Large intestine (tissue), 3 donors: ENCODE measurements at regions not wholly inside any gene's neighbourhood (a gene's known extent, or its start where the extent isn't known, plus 50 kb on each side); places are given as distances from the start of the nearest gene placed in this dataset.

Source experiments
- DNase-seq, 2 donors: peaks; one replicate each; pipeline versions ENCODE4 v3.0.0 to v3.0.0-alpha.2; 2013
- H3K27ac ChIP-seq: one replicate; pipeline ENCODE4 v1.5.1; 2013; ENCODE audit warnings: low read length
- H3K27me3 ChIP-seq: 2 replicates; pipeline ENCODE4 v1.6.1; 2013; ENCODE audit warnings: low read length; ENCODE audit not compliant: control insufficient read depth, insufficient read depth
- H3K36me3 ChIP-seq: 2 replicates; pipeline ENCODE4 v1.6.1; 2013; ENCODE audit warnings: low read length; ENCODE audit not compliant: control insufficient read depth, insufficient read depth
- H3K4me1 ChIP-seq: one replicate; pipeline ENCODE4 v1.6.1; 2013; ENCODE audit warnings: low read length; ENCODE audit not compliant: control insufficient read depth, insufficient read depth
- H3K4me3 ChIP-seq: one replicate; pipeline ENCODE4 v1.5.1; 2013; ENCODE audit warnings: low read length
- H3K9me3 ChIP-seq: one replicate; pipeline ENCODE4 v1.6.1; 2013; ENCODE audit warnings: mild to moderate bottlenecking, low read depth, low read length, moderate library complexity; ENCODE audit not compliant: control insufficient read depth
- WGBS: methylation state at CpG from one replicate; pipeline ENCODE4 v1.1.5; 2013; ENCODE audit warnings: low lambda C conversion rate; ENCODE audit not compliant: insufficient coverage; 5-methylcytosine and 5-hydroxymethylcytosine counted together

GRCh38 chr5:28374492-28374967, 1336.1 kb upstream of the CDH9 start:
- WGBS = no CpG with 5 or more reads among the region's 3 CpGs
- Histone ChIP-seq H3K9me3 (peaks cover 3% of the 10 kb centered on the region), H3K36me3 (no peaks in the 10 kb centered on the region), H3K4me1 (no peaks in the 10 kb centered on the region), H3K4me3 (no peak overlapping the region), H3K27me3 (no peaks in the 10 kb centered on the region), H3K27ac (no peak overlapping the region)
- DNase-seq = no peak

GRCh38 chr5:28370896-28371295, 1332.5 kb upstream of the CDH9 start:
- Histone ChIP-seq H3K9me3 (peaks cover 3% of the 10 kb centered on the region), H3K36me3 (no peaks in the 10 kb centered on the region), H3K27ac (no peak overlapping the region), H3K4me3 (no peak overlapping the region), H3K4me1 (no peaks in the 10 kb centered on the region), H3K27me3 (no peaks in the 10 kb centered on the region)
- no CpG with 5 or more reads among the region's 3 CpGs for WGBS
- no peak for DNase-seq

GRCh38 chr5:28369418-28369817, 1331.0 kb upstream of the CDH9 start:
- DNase-seq = no peak
- Histone ChIP-seq H3K27ac (no peak overlapping the region), H3K4me3 (no peak overlapping the region), H3K9me3 (peaks cover 3% of the 10 kb centered on the region), H3K4me1 (no peaks in the 10 kb centered on the region), H3K27me3 (no peaks in the 10 kb centered on the region), H3K36me3 (no peaks in the 10 kb centered on the region)
- WGBS = 100% methylated on average over 2 of the region's 2 CpGs

DNA sequence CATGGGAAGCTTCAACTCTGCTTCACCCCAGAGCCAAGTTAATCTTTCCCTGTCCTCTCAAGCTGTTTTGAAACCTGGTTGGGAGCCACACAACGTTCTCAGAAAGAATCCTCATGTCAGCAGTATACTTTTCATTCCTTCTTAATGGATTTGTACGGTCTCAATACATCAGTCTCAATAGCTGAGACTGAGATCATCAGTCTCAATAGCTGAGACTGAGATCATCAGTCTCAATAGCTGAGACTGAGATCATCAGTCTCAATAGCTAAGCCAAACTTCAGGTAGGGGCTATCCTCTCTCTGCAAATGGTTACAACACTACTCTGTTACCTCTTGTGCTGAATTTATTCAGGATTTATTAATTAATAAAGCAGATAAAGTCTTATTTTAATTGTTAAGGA, 1317.4 kb upstream of the CDH9 start:
- H3K27me3 ChIP-seq = no peaks in the 10 kb centered on the region
- H3K9me3 ChIP-seq = no peaks in the 10 kb centered on the region
- H3K4me3 ChIP-seq = no peak overlapping the region
- H3K36me3 ChIP-seq = no peaks in the 10 kb centered on the region
- H3K27ac ChIP-seq = no peak overlapping the region
- no CpG with 5 or more reads among the region's 2 CpGs for WGBS
- no peaks in the 10 kb centered on the region for H3K4me1 ChIP-seq
- no peak for DNase-seq

DNA sequence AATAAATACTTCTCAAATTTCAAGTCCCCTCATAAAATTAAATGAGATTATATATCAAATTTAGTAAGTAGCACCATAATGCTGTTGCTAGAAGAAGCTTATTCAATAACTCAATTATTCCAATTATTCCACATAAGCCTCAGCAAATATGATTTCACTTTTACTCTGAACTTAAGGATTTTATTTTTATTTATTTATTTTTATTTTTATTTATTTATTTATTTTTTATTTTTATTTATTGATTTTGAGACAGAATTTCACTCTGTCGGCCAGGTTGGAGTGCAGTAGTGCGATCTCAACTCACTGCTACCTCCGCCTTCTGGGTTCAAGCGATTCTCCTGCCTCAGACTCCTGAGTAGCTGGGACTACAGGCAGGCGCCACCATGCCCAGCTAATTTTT, 1308.3 kb upstream of the CDH9 start:
- Histone ChIP-seq H3K27ac (no peak overlapping the region), H3K9me3 (no peaks in the 10 kb centered on the region), H3K4me3 (no peak overlapping the region), H3K4me1 (no peaks in the 10 kb centered on the region), H3K36me3 (no peaks in the 10 kb centered on the region), H3K27me3 (no peaks in the 10 kb centered on the region)
- WGBS = 100% methylated on average over 3 of the region's 5 CpGs
- no peak for DNase-seq

DNA sequence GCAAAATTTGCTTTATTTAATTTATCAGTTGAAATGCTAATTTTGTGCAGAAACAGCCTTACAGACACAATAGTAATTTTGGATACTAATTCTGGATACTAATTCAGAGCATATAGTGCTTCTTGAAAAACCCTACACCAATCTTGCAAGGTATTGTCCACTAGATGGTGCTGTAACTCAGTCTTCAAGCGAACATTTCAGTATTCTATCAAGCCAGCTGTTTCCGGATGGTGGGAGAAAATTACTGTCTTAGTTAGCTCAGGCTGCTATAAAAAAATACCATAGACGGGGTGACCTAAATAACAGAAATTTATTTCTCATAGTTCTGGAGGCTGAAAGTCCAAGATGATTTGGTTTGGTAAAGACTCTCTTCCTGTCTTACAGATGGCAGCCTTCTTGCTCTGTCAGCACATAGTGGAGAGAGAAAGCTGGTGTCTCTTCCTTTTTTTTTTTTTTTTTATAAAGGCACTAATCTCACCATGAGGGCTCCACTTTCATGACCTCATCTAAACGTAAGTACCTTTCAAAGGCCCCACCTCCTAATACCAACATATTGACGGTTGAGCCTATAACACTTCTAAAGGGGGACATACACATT, 1306.5 kb upstream of the CDH9 start:
- Histone ChIP-seq H3K4me1 (no peaks in the 10 kb centered on the region), H3K36me3 (no peaks in the 10 kb centered on the region), H3K27ac (no peak overlapping the region), H3K27me3 (no peaks in the 10 kb centered on the region), H3K4me3 (no peak overlapping the region), H3K9me3 (no peaks in the 10 kb centered on the region)
- 70% methylated on average over 2 of the region's 5 CpGs for WGBS
- no peak for DNase-seq

- Histone ChIP-seq H3K36me3 (no peaks in the 10 kb centered on the region), H3K27me3 (no peaks in the 10 kb centered on the region), H3K9me3 (peaks cover 3% of the 10 kb centered on the region), H3K4me3 (no peak overlapping the region), H3K4me1 (no peaks in the 10 kb centered on the region), H3K27ac (no peak overlapping the region)
- DNase-seq = no peak
These were observed 1290.8 kb upstream of the CDH9 start for GRCh38 chr5:28329176-28329575.

- no peak overlapping the region for H3K4me3 ChIP-seq
- H3K27me3 ChIP-seq = no peaks in the 10 kb centered on the region
- H3K36me3 ChIP-seq = no peaks in the 10 kb centered on the region
- peaks cover 3% of the 10 kb centered on the region for H3K9me3 ChIP-seq
- DNase-seq = no peak
- no peaks in the 10 kb centered on the region for H3K4me1 ChIP-seq
- no peak overlapping the region for H3K27ac ChIP-seq
These were observed 1290.3 kb upstream of the CDH9 start for GRCh38 chr5:28328681-28329080.

DNA sequence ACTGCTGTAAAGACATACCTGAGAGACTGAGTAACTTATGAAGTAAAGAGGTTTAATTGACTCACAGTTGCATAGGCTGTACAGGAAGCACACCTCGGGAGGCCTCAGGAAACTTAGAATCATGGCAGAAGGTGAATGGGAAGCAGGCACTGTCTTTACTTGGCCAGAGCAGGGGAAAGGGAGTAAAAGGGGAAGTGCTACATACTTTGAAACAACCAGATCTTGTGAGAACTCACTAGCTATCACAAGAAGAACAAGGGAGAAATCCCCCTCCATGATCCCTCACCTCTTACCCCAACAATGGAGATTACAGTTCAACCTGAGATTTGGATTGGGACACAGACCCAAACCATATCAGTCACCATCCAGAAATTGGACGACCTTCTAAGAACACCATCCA, 1285.8 kb upstream of the CDH9 start:
- Histone ChIP-seq H3K36me3 (no peaks in the 10 kb centered on the region), H3K4me3 (no peak overlapping the region), H3K27me3 (no peaks in the 10 kb centered on the region), H3K9me3 (no peaks in the 10 kb centered on the region), H3K4me1 (no peaks in the 10 kb centered on the region), H3K27ac (no peak overlapping the region)
- no peak for DNase-seq
- no CpG with 5 or more reads among the region's 2 CpGs for WGBS

DNA sequence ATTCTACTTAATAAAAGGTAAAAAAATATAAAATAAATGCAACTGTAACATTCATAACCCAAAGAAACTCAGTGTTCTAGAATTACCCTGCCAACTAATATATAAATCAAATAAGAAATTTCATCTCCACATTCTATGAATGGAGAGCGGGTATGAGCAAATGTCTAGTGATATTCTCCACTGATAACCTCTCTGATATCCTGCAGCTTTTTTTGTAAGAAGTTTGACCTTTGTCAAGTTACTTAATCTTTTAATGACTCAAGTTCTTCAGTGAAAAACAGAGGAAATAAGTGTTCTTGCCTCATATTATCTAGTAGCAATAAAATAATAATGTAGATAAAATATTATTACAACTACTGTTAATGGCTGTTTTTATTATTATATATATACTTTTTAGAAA, 1275.6 kb upstream of the CDH9 start:
- Histone ChIP-seq H3K36me3 (no peaks in the 10 kb centered on the region), H3K4me1 (no peaks in the 10 kb centered on the region), H3K27ac (no peak overlapping the region), H3K4me3 (no peak overlapping the region), H3K9me3 (no peaks in the 10 kb centered on the region), H3K27me3 (no peaks in the 10 kb centered on the region)
- 20% methylated on average over 1 of the region's 1 CpG for WGBS
- DNase-seq = no peak

DNA sequence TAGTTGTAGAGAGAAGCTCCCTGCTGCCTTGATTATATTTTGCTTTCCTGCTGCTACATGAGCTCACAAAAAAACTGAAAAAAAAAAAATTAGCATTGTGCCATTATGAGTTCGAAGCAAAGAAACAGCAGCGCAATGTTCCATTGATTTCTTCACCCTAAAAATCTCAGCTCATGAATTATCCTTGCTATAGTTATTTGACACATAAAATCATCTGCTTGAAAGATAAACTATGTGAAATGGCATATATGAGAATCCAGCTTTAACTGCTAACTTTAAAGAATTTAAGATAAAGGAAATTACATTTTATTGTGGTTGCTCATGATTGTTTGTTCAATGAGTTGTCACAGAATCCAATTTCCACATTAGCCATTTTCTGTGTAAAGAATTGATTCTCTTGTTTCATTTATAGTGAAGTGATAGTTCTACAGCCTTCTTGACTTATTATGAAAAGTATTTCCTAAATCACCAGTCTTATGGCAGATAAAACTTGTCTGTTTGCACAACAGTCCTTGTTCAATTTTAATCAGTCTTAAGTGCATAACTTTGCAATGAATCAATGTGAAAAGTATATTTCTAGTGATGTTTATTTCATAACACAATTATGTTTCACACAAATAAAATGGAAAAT, 1275.0 kb upstream of the CDH9 start:
- WGBS = 85% methylated on average over 2 of the region's 2 CpGs
- no peaks in the 10 kb centered on the region for H3K27me3 ChIP-seq
- H3K9me3 ChIP-seq = no peaks in the 10 kb centered on the region
- no peak overlapping the region for H3K27ac ChIP-seq
- no peaks in the 10 kb centered on the region for H3K4me1 ChIP-seq
- H3K36me3 ChIP-seq = no peaks in the 10 kb centered on the region
- H3K4me3 ChIP-seq = no peak overlapping the region
- no peak for DNase-seq
